OCI-M2 (cell line): ENCODE measurements at regions not wholly inside any gene's neighbourhood (a gene's known extent, or its start where the extent isn't known, plus 50 kb on each side); places are given as distances from the start of the nearest gene placed in this dataset.

Source experiments
- DNase-seq: peaks from one replicate; lab custom pipeline; 2025; ENCODE audit not compliant: unreplicated experiment; lab: John Stamatoyannopoulos, UW

- DNase-seq, result no peak
Observed at GRCh38 chr10:31647861-31648260, 280.8 kb downstream of the ARHGAP12 start.

DNA sequence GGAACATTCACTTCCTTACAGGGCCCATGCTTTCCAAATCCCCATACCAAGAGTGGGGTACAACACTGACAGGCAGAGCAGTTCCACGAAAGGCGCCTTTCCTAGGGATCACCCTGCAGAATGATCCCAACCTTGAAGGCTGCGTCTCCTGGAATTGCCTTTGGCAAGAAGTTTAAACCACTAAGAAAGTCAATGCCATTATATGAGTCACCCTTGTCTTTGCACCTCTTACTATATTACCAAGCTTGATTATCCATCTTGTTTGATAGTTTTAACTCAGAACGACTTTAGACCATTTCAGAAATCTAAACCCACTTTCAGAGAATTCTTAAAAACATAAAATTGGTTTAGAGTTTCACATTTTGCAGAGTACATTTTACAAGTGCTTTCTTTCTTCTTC, 282.1 kb downstream of the ARHGAP12 start:
- DNase-seq, result no peak

- DNase-seq, result no peak
Observed at GRCh38 chr10:31645786-31646185, 282.8 kb downstream of the ARHGAP12 start.

GRCh38 chr10:31644931-31645633, 283.5 kb downstream of the ARHGAP12 start:
- no peak for DNase-seq

- no peak for DNase-seq
Observed at GRCh38 chr10:31642281-31642680, 286.4 kb downstream of the ARHGAP12 start.

DNA sequence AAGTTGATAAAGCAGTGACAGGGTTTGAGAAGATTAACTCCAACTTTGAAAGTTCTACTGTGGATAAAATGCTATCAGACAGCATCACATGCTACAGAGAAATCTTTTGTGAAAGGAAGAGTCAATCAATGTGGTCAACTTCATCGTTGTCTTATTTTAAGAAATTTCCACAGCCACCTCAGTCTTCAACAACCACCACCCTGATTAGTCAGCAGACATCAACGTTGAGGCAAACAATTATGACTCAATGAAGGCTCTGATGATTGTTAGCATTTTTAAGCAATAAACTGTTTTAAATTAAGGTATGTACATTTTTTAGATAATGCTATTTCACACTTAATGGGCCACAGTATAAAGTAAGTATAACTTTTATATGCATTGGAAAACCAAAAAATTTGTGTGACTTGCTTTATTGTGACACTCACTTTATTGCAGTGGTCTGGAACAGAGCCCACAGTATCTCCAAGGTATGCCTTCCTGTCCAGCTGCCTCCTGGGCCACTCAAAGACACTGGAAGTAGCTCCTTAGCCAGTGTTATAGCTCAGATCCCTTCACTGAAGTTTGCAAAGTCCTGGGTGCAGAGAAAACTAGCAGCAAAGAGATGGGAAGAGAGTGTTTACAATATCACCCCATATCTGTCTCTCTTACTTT, 293.1 kb downstream of the ARHGAP12 start:
- DNase-seq, result no peak

DNA sequence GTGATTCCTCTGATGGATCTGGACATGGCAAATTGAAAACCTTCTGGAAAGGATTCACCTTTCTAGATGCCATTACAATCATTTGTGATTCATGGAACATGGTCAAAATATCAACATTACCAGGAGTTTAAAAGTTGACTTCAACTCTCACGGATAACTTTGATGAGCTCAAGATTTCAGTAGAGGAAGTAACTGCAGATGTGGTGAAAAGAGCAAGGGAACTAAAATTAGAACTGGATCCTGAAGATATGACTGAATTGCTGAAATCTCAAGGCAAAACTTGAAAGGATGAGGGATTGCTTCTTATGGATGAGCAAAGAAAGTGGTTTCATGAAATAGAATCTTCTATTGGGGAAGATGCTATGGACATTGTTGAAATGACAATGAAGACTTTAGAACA, 293.6 kb downstream of the ARHGAP12 start:
- DNase-seq, result no peak

DNA sequence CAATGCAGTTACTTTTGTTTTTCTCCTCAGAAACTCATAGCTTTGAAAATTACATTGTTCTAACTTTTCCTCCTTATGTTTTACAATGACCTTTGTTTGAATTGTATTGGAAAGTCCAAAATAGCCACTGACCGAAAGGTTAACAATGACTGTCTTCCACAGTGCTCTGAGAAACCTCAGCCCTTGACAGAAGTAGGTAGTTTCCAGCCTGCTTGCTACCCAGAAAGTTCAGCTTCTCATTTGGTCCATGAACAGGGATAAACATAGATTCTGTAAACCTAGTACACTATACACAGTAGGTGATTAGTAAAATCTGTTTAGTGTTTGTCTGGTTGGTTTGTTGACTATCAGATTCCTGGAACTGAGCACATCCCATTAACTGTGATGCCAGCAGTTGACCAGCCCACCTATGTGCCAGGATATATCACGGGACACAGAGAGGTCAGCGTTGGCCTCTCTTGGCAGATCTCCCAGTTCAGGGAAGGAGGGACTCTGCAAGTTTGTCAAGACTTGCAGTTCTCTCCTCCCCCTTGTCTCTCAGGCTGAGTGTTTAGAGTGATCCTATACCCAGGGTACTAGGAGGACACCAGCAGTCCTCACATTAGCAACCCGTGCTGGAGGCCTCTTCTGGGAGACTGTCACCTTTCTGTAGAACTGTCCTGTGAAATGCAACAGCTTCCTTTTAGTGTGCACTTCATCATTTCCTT, 297.6 kb downstream of the ARHGAP12 start:
- DNase-seq, result no peak

GRCh38 chr10:31625566-31625965, 303.1 kb downstream of the ARHGAP12 start:
- no peak for DNase-seq

GRCh38 chr10:31624611-31625010, 304.0 kb downstream of the ARHGAP12 start:
- DNase-seq, result no peak

DNA sequence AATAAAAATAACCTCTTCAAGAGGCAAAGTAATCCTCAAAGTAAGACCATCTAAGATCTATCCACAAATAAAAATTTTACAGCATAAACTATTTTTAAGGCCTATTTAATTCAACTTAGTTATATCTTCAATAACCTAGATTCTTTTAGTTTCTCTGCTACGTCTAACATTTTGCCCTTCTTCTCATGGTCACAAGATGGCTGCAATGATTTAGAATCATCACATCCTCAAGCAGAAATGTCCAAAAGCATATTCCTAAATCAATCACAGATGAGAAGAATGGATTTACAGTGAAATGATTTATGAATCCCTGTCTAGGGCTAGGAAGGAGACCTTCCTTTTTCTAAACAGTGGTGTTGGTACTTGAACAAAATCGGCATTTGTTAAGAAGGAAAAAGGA, 304.7 kb downstream of the ARHGAP12 start:
- no peak for DNase-seq

DNA sequence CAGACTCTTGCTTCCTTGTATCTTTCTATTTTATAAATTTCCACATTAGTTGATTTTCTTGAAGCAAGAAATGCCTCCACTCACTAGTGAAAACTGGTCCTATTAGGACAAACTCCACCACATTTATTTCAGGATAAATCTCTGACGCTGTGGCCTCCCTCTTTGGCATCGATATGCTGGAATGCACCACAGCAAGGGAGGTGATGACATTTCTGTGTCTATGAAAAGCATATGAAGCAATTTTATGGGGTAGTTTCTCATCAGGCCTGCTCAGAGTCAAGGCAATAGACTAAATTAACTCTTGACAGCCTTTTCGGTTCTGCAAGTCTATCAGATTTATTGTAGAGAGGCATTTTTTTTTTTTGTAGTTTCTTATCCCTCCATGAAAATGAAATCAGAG, 304.4 kb downstream of the ZEB1 start:
- DNase-seq, result no peak

DNA sequence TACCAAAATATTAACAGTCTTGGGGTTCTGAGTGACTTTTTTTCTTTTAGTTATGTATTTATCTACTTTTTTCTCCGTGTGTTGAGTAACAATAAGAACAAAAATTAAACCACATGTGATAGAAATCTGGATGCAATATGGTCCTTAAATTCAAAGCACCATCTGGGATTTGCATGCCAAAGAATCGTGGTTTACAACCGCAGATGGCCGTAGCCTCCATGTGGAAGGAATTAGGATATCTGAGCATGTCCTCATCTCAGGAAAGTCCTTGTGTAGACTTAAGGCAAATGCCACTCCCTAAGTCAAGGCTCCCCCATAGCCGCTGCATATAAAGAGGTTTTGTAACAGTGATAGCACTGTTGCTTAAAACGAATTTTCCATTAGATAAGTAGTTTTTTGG, 304.0 kb downstream of the ZEB1 start:
- no peak for DNase-seq

- DNase-seq, result no peak
Observed at GRCh38 chr10:31621733-31622132, 302.7 kb downstream of the ZEB1 start.

DNA sequence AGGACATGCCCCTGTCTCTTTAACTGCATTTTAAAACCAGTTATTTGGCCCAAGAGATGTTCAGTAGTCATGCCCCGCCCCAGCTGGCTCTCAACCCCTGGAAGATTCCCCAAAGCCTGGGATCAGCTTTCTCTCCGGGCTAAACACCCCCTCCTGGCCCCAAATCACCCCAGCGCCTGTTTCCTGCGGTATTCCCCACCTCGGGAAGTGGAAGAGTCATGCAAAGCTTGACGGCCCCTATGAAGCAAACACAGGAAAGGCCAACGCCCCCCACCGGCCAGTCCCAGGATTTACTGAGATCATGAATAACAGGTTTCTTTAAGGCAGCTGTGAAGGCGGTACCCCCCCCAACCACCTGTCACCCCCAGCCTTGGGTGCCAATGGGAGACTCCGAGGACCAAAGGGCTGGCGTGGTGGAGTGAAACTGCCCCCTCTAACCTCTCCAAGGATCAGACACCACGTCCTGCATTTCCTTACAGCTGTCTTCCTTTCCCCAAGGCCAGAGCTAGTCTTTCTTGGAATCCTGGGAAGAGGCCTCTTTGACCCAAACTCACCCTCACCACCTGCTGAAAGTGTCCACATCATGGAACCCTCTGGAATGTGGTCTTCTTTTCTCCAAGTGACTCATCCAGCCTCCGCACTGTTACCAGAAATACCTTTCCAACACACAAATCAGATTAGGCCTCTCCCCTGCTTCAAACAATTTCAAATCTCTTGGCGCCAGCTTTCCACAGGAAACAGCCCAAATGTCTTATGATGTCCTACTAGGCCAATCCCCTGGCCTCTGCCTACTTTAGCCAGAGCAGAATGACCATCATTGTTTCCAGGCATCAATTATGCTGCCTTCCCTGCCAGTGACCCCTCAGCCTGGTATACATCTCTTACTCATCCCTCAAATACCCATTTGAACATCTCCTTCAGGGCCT, 301.5 kb downstream of the ZEB1 start:
- DNase-seq, result no peak

GRCh38 chr10:31619531-31620061, 300.6 kb downstream of the ZEB1 start:
- DNase-seq, result no peak

GRCh38 chr10:31618541-31619291, 299.7 kb downstream of the ZEB1 start:
- no peak for DNase-seq

GRCh38 chr10:31617757-31618156, 298.7 kb downstream of the ZEB1 start:
- no peak for DNase-seq

DNA sequence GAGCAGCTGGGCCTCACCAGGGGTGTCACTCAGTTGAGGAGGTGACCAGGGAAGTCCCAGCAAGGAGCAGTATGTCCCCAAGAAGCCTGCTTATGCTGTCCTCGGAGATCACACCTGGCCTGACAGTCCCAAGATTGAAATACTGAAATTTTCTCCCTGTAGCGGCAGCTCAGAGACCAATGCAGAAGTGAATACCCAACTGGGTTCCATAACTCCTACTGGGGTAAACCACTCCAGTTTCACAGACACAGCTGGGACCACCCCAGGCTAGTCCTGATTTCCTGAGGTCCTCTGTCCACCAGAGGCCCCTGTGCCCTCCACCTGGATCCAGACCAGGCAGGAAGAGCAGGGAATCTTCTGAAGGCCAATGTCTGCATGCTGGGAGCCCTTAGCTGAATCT, 298.1 kb downstream of the ZEB1 start:
- no peak for DNase-seq

- no peak for DNase-seq
Observed at GRCh38 chr10:31615129-31615528, 296.1 kb downstream of the ZEB1 start.
